ENCODE measurements at regions not wholly inside any gene's neighbourhood (a gene's known extent, or its start where the extent isn't known, plus 50 kb on each side); places are given as distances from the start of the nearest gene placed in this dataset.

DNA sequence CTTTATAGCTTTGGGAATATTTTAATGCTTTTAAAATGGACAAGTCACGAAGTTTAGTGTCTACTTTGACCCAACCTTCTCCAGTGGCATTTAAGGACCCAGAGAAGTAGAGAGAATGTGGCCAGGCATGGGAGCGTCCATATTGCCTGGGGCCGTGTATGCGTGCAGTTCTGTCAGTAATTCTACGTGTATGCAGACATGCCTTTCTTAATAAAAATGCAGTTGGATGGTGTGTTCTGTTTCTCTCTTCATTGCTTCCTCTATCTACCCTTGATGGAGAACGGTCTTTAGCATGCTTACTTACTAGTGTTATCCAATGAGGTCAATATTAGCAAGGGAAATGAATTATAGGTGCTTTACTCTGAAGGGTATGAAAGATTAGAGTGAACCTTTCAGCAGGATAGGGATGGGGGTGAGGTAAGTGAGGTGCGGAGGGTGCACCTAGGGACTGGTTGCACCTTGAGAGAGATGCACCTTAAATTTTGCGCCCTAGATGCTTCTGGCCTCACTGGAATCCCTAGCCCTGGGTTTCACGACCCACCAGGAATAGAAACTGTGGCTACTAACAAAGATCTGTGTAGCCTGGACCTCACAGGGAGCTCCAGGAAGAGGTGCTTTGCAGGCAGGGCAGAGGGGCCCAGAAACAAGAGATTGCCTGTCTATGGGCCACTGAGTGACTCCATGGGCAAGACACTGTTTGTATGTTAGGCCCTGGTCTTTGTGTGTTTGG is 194.3 kb downstream of the MYCN start:
- DNase-seq (ENCODE audit: low read depth in 3 of 3, low spot score in 2 of 3) = no peak

DNA sequence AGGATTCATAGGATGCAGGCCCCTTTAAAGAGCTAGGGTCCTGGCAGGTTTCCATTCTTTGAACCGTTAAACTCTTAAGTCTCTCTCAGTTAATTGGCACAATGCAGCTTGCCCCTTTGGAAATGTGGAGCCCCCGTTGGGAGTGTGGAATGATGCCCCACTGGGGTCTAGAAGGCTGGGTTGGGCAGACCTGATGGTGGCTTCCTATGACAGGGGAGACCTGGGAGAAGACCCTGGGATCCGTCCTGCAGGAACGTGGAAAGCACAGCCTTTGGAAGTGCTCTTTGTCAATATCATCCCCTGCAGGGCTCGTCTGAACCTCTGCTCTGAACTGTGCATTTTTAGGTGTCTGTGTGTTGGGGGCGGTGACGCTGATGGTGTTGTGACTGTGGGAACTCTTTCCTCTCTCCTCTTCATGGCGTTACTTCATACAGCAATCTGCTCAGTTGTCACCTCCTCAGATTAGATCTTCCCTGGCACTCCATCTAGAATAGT is 190.6 kb downstream of the MYCN start:
- no peak for DNase-seq (ENCODE audit: low read depth in 3 of 3, low spot score in 2 of 3)

DNA sequence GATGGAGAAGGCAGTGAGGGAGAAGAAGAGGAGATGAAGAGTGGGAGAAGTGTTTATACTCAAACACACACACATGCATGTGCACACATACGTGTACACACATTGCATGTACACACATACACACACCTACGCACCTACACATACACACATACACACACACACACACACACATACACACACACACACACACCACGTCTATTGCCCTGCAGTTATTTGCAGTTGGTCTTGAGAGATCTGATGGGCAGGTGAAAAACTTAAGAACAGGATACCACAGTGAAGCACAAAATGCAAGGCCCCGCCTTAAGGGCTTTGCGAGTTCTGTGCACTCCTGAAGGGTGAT is 190.2 kb downstream of the MYCN start:
- DNase-seq (ENCODE audit: low read depth in 3 of 3, low spot score in 2 of 3) = no peak

DNA sequence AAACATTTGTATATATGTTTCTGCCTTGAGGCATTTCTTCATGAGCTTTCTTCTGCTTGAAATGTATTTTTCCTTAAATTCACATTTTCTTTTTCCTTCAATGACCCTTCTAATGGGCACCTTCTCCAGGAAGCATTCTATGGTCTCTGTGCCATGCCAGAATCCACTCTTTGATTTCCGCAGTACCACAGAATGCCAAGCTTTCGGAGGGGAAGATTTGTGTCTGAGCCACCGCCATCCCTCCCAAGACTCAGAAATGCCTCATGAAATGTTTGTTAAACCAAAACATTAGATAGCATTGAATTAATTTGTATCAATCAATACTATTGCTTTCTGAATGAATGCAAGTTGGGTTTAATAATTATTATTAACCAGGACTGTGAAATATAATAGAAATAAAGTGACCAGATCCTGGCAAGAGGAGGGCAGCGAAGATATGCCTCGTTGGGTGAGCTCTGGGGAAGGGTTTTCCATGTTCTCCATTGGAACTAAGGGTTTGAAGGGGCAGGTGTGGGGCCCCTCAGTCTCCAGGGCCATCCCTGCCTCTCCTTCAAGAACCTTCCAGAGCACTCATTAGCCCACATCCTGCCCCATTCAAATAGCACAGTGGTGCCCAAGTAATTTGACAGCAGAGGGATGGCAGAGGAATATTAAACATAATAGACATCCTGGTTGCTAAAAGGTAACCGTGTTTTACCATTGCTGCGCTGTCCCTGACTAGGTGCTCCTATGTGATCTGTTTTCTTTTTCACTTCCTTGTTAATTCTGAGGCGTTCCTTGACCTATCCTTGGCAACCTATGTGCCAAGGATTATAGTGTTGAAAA is 189.6 kb downstream of the MYCN start:
- DNase-seq (ENCODE audit: low read depth in 3 of 3, low spot score in 2 of 3) = no peak

DNA sequence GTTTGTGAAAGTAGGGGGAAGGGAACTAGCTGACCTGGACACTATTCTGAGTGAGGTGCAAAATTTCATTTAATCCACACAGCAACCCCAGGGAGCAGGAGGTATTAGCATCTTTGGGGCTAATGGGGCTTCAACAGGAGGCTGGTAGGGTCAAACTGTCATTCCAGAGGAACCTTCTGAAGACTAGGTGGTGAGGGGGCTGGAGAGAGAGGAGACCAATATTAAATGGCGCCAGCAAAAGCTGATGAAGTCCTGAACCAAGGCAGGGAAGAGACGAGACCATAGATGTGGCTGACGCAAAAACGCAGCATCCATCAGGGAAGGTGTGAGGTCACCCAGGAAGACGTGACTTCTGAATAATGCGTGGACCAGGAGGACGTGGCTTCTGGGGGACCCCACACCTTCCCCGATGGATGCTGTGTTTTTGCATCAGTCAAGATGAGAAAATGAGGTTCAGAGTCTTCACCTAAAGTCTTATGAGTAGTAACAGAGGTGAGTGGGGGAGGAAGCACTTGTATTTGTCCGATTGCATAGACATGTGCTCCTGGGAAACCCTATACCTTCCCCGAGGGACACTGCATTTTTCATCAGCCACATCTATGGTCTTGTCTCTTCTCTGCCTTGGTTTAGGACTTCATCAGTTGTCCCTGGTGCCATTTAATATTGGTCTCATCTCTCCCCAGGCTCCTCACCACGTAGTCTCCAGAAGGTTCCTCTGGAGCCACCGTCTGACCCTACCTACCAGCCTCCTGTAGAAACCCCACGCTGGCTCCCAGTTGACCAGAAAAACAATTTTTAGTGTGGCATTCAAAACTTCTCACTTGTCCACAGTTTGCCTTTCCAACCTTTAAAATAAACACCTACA is 188.6 kb downstream of the MYCN start:
- no peak for DNase-seq (ENCODE audit: low read depth in 3 of 3, low spot score in 2 of 3)

DNA sequence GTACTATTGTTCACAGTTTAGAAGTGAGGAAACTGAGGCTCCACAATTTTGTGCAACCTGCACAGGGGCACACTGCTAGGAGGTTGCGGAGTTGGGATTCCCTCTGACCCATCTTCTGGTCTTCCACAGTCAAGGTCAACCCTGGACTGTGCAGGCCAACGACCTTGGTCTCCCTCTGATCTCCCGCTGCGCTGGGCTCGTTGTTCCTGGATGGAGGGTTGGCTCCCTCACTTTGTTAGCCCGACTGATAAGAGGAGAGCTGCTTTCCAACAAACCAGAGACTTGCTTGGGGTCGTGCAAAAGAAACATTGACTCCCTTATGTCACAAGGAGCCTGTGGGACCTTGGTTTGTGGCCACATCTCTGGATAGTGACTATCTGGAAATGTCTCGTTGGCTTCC is 187.6 kb downstream of the MYCN start:
- DNase-seq (ENCODE audit: low read depth in 3 of 3, low spot score in 2 of 3) = no peak

DNA sequence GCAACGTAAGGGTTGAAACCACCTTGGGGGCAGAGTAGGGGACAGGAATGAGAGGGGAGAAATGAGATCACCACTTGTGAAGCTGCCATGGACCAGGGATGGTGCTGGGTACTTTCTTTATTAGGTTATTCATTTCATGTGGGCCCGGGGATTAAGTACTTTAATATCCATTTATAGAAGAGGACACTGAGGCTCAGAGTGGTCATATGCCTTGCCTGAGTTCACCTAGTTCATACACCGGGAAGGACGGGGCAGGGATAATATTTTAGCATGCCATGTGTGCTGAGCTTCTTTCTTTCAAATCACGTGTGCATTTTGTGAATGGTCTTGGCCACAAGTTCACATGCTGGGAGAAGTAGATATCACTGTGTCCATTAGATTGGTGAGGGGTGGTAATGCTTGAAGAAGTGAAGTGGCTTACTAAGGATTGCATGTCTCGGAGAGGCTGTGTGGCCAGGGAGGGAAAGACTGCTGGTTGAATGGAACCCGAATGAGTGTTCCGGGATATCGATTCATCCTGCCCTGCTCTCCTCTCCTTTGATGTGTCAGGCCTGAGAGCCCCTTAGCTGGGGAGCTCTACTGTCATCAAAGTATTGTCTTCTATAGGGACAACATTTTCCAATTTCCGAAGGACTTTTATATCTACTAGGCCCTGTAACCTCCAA is 187.1 kb downstream of the MYCN start:
- no peak for DNase-seq (ENCODE audit: low read depth in 3 of 3, low spot score in 2 of 3)

DNA sequence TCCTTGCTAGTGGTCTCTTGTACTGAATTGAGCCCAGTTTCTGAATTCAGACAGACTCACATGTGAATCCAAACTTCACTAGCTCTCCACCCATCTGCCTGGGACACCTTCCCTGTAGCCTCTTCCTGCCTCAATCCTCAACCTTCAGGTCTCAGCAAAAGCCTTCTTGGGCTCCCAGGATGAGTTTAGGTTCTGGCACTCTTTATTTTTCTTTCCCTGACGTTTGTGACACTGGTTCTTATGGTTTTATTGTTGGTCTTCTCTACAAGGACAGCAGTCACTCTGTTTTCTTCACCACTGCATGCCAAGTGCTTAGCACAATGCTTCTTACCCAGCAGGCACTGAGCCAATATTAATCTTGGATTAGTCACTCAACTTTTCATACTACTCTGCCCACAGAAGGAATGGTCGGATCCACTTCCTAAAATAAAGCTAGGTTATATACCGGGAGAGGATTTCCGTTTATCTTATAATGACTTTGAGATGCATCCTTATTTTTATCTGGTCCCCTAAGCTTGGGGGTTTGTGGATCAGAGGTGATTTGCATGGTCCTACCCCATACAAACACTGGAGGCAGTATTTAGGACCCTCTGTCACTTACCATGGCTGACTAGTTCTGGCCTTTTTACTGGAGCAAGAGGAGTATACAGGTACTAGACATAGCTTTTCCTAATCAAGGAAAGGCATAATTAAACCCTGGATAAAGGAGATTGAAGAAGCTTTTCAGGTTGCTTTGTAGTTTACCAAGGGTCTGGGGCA is 186.3 kb downstream of the MYCN start:
- no peak for DNase-seq (ENCODE audit: low read depth in 3 of 3, low spot score in 2 of 3)

DNA sequence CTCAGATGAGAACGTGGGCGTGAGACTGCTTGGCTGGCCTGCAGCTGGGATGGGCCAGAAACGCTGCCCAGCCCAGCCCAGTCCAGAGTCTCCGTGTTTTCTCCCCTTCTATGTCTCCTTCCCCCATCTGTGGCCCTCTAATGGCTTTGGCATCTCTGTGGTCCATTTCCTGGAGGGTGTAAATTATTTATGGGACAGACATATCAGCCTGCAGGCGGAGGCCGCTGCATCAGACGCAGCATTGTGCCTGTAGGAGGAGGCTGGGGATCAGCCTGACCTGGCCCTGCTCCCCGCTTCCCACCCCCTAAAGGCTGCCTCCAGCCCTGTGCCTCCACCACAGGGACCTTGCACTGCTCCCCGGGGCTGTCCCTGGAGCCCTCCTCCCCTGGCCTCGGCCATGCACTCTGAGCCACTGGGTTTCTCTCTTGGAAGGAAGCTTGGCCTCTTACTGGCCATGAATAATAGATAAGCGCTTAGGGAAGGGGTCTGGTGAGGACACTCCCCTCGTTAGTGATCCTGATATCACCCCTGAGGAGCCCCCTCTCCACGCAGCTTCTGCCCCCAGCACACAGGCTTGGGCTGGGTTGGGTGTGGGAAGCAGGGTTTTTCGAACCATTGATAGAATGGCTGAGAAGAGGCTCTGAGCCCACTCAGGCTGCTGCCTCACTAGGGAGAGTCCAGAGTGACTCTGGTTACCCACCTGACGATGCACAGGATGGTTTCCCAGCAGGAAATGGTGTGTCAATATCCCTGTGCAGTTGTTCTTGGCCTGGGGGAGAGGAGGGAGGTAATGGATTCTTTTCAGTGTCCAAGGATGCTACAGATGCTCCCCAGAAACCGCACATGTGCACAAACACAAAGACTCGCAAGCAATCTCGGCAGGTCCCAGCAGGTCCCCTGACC is 185.5 kb downstream of the MYCN start:
- no peak for DNase-seq (ENCODE audit: low read depth in 3 of 3, low spot score in 2 of 3)

DNA sequence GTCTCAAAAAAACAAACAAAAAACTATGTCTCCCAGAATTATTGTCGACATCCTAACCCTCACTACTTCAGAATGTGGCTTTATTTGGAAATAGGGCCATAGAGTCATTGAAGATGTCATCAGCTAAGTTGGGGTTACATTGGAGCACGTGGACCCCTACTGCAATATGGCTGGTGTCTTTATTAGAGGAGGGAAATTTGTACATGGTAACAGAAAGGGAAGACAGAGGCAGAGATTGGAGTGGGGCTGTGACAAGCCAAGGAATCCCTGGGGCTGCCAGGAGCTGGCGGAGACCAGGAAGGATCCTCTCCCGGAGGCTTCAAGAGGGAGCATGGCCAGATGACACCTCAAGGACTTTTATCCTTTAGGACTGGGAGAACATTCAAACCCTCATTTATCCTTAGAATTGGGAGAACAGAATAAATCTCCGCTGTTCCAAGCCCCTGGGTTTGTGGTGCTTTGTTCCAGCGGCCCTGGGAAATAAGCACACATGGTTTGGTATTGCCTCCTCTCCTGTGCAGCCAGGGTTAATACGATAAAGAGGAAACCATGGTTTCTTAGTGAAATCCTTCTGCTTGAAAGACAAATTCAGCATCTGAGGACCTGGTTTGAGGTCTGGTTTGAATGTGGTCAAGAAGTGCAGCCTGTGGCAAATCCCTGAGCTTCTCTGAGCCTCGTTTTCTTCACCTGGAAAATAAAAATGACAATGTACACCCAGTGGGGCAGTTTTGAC is 184.7 kb downstream of the MYCN start:
- no peak for DNase-seq (ENCODE audit: low read depth in 3 of 3, low spot score in 2 of 3)

DNA sequence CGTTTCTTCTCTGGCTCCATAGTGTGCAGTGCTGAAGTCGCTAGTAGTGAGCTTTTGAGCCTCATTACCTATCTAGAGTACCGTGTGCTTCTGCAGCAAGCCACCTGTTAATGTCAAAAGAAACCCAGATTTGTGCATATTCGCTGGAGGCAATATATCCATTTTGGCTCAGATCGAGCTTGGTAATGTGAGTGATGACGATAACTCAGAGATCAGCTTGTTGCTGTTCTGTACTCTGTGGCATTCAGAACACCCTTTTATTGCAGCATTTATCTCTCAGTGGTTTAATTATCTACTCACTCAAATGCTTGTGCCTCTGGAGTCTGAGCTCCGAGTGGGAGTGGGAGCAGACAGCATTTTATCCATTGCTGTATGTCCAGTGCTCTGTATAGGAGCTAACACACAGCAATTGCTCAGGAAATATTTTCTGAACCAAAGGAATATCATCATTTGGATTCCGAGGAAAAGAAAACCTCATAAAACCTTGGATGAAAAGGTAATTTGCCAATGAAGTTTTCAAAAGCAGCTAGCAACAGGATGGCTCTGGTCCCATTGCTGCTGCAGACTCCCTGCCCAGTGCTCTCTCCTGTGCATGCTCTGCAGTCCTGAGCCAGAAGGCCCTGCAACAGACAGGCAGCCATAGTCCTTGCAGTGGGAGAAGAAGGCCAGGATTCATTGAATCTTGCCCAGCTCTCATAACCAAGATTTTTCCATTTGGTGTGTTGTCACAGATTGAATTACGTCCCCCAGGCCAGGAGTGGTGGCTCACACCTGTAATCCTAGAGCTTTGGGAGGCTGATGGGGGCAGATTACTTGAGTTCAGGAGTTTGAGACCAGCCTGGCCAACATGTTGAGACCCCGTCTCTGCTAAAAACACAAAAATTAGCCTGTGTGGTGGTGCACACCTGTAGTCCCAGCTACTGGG is 183.8 kb downstream of the MYCN start:
- DNase-seq (ENCODE audit: low read depth in 3 of 3, low spot score in 2 of 3) = no peak

DNA sequence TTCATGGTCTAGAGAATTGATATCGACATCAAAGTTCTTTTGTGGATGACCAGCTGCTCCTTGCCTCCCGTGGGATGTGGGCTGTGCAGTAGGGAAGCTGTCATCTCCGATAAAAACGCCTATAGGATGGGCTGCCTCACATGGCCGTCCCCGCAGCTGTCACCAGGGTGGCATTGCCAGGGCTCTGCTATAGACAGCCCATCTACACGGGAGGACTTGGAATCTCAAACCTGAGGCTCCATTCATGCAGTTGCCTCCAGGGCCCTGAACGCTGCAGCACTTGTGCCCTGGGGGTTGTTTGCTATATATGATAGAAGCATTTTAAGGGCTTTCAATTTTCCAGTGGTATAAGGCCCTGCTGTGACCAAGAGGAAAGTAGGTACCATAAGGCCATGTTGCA is 183.1 kb downstream of the MYCN start:
- no peak for DNase-seq (ENCODE audit: low read depth in 3 of 3, low spot score in 2 of 3)

DNA sequence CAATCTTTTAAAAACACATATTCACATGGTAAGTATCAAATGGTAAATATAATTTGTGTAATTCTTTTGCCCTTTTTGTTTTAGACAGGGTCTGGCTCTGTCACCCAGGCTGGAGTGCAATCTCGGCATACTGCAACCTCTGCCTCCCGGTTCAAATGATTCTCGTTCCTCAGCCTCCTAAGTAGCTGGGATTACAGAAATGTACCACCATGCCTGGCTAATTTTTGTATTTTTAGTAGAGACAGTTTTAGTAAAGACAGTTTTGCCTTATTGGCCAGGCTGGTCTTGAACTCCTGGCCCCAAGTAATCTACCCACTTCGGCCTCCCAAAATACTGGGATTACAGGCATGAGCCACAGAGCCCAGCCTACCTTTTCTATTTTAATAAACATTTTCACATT is 182.2 kb downstream of the MYCN start:
- DNase-seq (ENCODE audit: low read depth in 3 of 3, low spot score in 2 of 3) = no peak

DNA sequence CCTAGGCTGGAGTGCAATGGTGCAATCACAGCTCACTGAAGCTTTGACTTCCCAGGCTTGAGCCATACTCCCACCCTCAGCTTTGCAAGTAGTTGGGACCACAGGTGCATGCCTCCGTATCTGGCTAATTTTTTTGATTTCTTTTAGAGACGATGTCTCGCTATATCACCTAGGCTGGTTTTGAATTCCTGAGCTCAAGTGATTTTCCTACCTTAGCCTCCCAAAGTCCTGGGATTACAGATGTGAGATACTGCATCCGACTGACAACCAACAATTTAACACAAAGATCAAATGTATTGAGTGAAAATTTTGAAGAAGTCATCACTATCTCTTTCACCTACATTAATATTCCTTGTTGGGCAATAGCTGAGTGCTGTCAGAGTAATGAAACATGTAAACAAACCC is 181.6 kb downstream of the MYCN start:
- DNase-seq (ENCODE audit: low read depth in 3 of 3, low spot score in 2 of 3) = no peak

DNA sequence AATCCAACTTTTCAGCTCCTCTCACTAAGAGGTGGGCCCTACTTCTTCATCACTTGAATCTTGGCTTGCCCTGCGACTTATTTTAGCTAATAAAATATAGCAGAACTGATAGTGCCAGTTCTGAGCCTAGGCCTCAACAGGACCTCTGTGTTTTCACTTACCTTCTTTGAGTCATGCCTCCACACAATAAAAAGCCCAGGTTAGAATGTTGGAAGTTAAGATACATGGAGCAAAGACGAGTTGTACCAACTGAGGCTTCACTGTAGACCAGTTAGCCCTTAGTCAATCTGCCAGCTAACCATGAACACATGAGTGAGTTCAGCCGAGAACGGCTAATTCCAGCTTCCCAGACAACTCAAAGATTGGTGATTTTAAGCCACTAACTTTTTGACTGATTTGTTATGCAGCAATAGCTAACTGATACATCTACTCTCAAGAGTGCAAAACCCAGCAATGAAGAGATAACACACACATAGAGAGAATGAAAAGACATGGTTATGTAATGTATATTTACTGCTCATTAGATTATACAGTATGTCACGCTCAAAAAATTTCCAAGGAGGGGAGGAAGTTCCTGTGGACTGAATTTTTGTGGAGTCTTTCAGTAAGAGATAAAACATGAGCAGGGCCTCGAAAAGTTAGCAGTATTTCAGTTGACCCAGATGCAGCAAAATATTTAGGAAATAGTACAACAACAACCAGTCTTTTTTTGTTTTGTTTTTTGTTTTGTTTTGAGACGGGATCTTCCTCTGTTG is 181.1 kb downstream of the MYCN start:
- no peak for DNase-seq (ENCODE audit: low read depth in 3 of 3, low spot score in 2 of 3)

DNA sequence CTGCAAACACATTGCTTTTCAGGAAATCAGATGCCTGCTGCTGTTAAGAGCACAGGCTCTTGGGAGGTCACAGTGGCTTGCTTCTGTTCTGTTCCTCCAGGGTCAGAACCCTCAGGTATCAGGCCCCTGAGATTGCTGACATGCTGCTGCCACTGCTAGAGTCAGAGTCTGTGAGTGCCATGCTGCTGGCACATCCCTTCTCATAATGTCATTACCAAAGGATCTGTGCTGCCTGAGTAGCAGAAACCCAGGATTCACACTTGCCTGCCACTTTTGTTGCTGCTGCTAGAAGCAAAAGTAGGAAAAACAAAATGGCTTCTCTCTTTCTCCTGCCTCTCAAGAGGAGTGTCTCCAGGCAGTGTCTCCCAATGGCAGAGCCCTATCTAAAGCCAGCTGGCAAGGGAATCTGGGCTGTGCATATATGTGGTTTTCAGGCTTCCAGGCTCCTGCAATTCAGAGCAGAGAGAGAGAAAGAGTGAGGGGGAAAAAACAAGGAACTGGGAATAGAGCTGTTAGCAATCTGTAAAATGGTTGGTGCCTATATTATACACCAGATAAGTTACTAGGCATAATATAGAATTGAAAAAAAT is 180.3 kb downstream of the MYCN start:
- no peak for DNase-seq (ENCODE audit: low read depth in 3 of 3, low spot score in 2 of 3)
